IMR-90 (cell line): ENCODE measurements at regions not wholly inside any gene's neighbourhood (a gene's known extent, or its start where the extent isn't known, plus 50 kb on each side); places are given as distances from the start of the nearest gene placed in this dataset.

Experiments
- ATAC-seq: fragments of 200-7000 bp; cut with Tn5 transposase; 2 replicates; pipeline ENCODE4 v1.9.1; 2020; ENCODE audit warnings: low read depth, mild to moderate bottlenecking, moderate library complexity
- BruUV-seq: library from RNA; stranded (reverse); fragments of 400-500 nt; replicated peaks from 2 replicates; lab custom pipeline; 2021; lab: Mats Ljungman, UMichigan
- CTCF ChIA-PET: fragments of 300-600 bp; formaldehyde crosslinking; extraction: SDS; loops from one replicate; lab custom pipeline; 2021; ENCODE audit warnings: antibody characterized with exemption; lab: Yijun Ruan, JAX
- POLR2A ChIA-PET: fragments of 300-600 bp; sonication (Branson Sonifier 250); formaldehyde crosslinking; loops from one replicate; lab custom pipeline; 2022; ENCODE audit warnings: antibody characterized with exemption; ENCODE audit not compliant: unreplicated experiment; lab: Charles Lee
- DNase-seq: peaks from one replicate; pipeline ENCODE4 v3.0.0; 2013
- H2AFZ ChIP-seq: replicated peaks from 2 replicates; pipeline ENCODE3; 2013; ENCODE audit warnings: low read length, mild to moderate bottlenecking; ENCODE audit not compliant: poor library complexity
- H2AK5ac ChIP-seq: 2 replicates; pipeline ENCODE4 v1.6.1; 2013; ENCODE audit warnings: low read depth, low read length, inconsistent platforms
- H2AK9ac ChIP-seq: replicated peaks from 2 replicates; pipeline ENCODE3; 2013; ENCODE audit warnings: mild to moderate bottlenecking, low read depth, low read length, moderate library complexity; ENCODE audit not compliant: poor library complexity
- H2BK120ac ChIP-seq: 2 replicates; pipeline ENCODE4 v1.6.1; 2013; ENCODE audit warnings: low read depth, low read length, inconsistent platforms
- H2BK15ac ChIP-seq: 3 replicates; pipeline ENCODE4 v1.6.1; 2013; ENCODE audit warnings: low read depth, low read length, inconsistent platforms
- H2BK20ac ChIP-seq: 2 replicates; pipeline ENCODE4 v1.6.1; 2013; ENCODE audit warnings: low read depth, mild to moderate bottlenecking, inconsistent platforms, low read length, moderate library complexity
- H2BK5ac ChIP-seq: 2 replicates; pipeline ENCODE4 v1.6.1; 2013; ENCODE audit warnings: mild to moderate bottlenecking, low read depth, low read length, inconsistent platforms; ENCODE audit not compliant: poor library complexity, severe bottlenecking
- H3K14ac ChIP-seq: replicated peaks from 2 replicates; pipeline ENCODE4 v1.6.1; 2013; ENCODE audit warnings: low read depth, low read length, inconsistent platforms
- H3K18ac ChIP-seq: 2 replicates; pipeline ENCODE4 v1.6.1; 2013; ENCODE audit warnings: low read depth, low read length, control low read depth
- H3K23ac ChIP-seq: 2 replicates; pipeline ENCODE4 v1.6.1; 2013; ENCODE audit warnings: low read depth, low read length, inconsistent platforms
- H3K27ac ChIP-seq: 2 replicates; pipeline ENCODE4 v1.5.1; 2013; ENCODE audit warnings: mild to moderate bottlenecking, control low read depth, low read length; ENCODE audit not compliant: insufficient read depth
- H3K27me3 ChIP-seq: 2 replicates; pipeline ENCODE4 v1.6.1; 2013; ENCODE audit warnings: low read length; ENCODE audit not compliant: control insufficient read depth, insufficient read depth
- H3K36me3 ChIP-seq: 2 replicates; pipeline ENCODE4 v1.6.1; 2013; ENCODE audit warnings: low read length, mixed read lengths; ENCODE audit not compliant: control insufficient read depth, insufficient read depth
- H3K4ac ChIP-seq: 2 replicates; pipeline ENCODE4 v1.6.1; 2013; ENCODE audit warnings: low read depth, low read length, inconsistent platforms
- H3K4me1 ChIP-seq: 2 replicates; pipeline ENCODE4 v1.6.1; 2013; ENCODE audit warnings: low read length, mixed read lengths; ENCODE audit not compliant: control insufficient read depth, insufficient read depth
- H3K4me2 ChIP-seq: 2 replicates; pipeline ENCODE4 v1.6.1; 2013; ENCODE audit warnings: low read depth, mild to moderate bottlenecking, control low read depth, low read length, moderate library complexity
- H3K4me3 ChIP-seq: 2 replicates; pipeline ENCODE4 v1.5.1; 2013; ENCODE audit warnings: low read depth, mild to moderate bottlenecking, control low read depth, low read length, moderate library complexity; ENCODE audit not compliant: insufficient read depth
- H3K56ac ChIP-seq: 2 replicates; pipeline ENCODE4 v1.6.1; 2013; ENCODE audit warnings: low read length, inconsistent platforms; ENCODE audit not compliant: insufficient read depth; ENCODE audit errors: extremely low read depth
- H3K79me1 ChIP-seq, 2 experiments: 2 replicates each; pipeline ENCODE4 v1.6.1; 2013; ENCODE audit warnings: low read length in 2 of 2, inconsistent platforms in 1 of 2, low read depth in 1 of 2
- H3K9ac ChIP-seq: 2 replicates; pipeline ENCODE4 v1.6.1; 2013; ENCODE audit warnings: low read depth, low read length, control low read depth
- H3K9me1 ChIP-seq: 2 replicates; pipeline ENCODE4 v1.6.1; 2013; ENCODE audit warnings: low read length, inconsistent platforms; ENCODE audit not compliant: insufficient read depth
- H3K9me3 ChIP-seq: 2 replicates; pipeline ENCODE4 v1.6.1; 2013; ENCODE audit warnings: low read length; ENCODE audit not compliant: control insufficient read depth, insufficient read depth
- H4K20me1 ChIP-seq: 2 replicates; pipeline ENCODE4 v1.6.1; 2013; ENCODE audit warnings: low read length, inconsistent platforms; ENCODE audit not compliant: insufficient read depth
- H4K5ac ChIP-seq: 2 replicates; pipeline ENCODE4 v1.6.1; 2013; ENCODE audit warnings: mild to moderate bottlenecking, low read depth, low read length, control low read depth
- H4K8ac ChIP-seq, 2 experiments: 2 replicates each; pipeline ENCODE4 v1.6.1; 2013; ENCODE audit warnings: low read depth in 2 of 2, low read length in 2 of 2, control low read depth in 1 of 2, inconsistent platforms in 1 of 2
- H4K91ac ChIP-seq: 2 replicates; pipeline ENCODE4 v1.6.1; 2013; ENCODE audit warnings: low read depth, low read length, inconsistent platforms; ENCODE audit not compliant: insufficient read depth
- BHLHE40 ChIP-seq: fragments of 150-350 bp; IDR thresholded peaks from 2 replicates; pipeline ENCODE4 v1.6.1; 2016; ENCODE audit warnings: mild to moderate bottlenecking, low read depth, low read length
- CEBPB ChIP-seq: IDR thresholded peaks from 2 replicates; pipeline ENCODE4 v1.6.1; 2012; ENCODE audit warnings: low read depth, low read length, improper control_type of control experiment
- FOS ChIP-seq: fragments of 150-350 bp; IDR thresholded peaks from 2 replicates; pipeline ENCODE4 v1.6.1; 2016; ENCODE audit warnings: low read depth, low read length
- MAFK ChIP-seq: IDR thresholded peaks from 2 replicates; pipeline ENCODE4 v1.6.1; 2012; ENCODE audit warnings: low read depth, low read length, improper control_type of control experiment
- RCOR1 ChIP-seq: IDR thresholded peaks from 2 replicates; pipeline ENCODE4 v1.6.1; 2012; ENCODE audit warnings: mild to moderate bottlenecking, low read length, improper control_type of control experiment; ENCODE audit not compliant: insufficient replicate concordance
- WGBS, 2 experiments: methylation state at CpG; one replicate each; pipeline versions ENCODE4 v1.1.5 to v1.1.7; 2013; ENCODE audit warnings: missing lambda C conversion rate in 2 of 2; ENCODE audit not compliant: insufficient read length in 1 of 2; ENCODE audit errors: extremely low coverage in 2 of 2; 5-methylcytosine and 5-hydroxymethylcytosine counted together
- dilution Hi-C: fragments of 300-500 bp; cut with HindIII; formaldehyde crosslinking; loops from one replicate; pipeline ENCODE4 v1.14.3; 2018; ENCODE audit warnings: low sequenced_read_pairs; ENCODE audit not compliant: unreplicated experiment
- in situ Hi-C: fragments of 300-500 bp; cut with MboI; formaldehyde crosslinking; loops from 3 replicates; pipeline ENCODE4 v1.14.3; 2019; ENCODE audit warnings: low sequenced_read_pairs, inconsistent platforms, mixed read lengths
- intact Hi-C: fragments of 100-400 bp; cut with micrococcal nuclease; formaldehyde crosslinking; loops from 2 replicates; pipeline ENCODE4 v1.10.0; 2022
- TF ChIP-seq, protein P1 (sequence below): fragments of 150-350 bp; IDR thresholded peaks from 2 replicates; pipeline ENCODE4 v1.6.1; 2016; ENCODE audit warnings: low read depth, mild to moderate bottlenecking, low read length, moderate library complexity, borderline replicate concordance
- TF ChIP-seq, protein P2 (sequence below): fragments of 150-350 bp; IDR thresholded peaks from 2 replicates; pipeline ENCODE4 v1.6.1; 2017; ENCODE audit warnings: mild to moderate bottlenecking, antibody characterized with exemption, low read length, low read depth

DNA sequence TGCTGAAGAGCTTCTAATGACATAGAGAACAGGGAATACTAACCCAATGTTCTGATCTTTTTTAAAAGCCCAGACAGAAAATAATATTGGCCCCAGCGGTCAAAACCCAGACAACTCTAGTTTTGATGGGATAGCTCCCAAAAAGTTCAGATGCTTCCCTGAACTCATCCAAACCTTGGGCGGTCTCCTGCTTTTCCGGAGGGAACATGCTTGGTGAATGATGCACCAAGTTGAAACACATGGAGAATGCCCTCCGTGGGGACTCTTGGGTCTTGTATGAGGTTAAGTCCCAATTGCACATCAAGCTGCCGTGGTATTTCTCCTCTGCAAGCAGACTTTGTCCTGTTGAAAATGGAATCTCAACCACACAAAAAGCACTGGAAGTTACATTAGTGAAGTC is 120.7 kb upstream of the CTAGE1 start:
- Histone ChIP-seq H2AK5ac (no peak overlapping the region), H2AFZ (no peak overlapping the region), H3K23ac (no peak overlapping the region), H3K18ac (no peak overlapping the region), H3K4me2 (no peak overlapping the region), H3K4me3 (no peak overlapping the region), H3K9me3 (no peaks in the 10 kb centered on the region), H2BK20ac (no peak overlapping the region), H3K79me1 (no peaks in the 10 kb centered on the region), H3K9ac (no peak overlapping the region), H2BK5ac (no peak overlapping the region), H4K91ac (no peak overlapping the region), H4K8ac (no peak overlapping the region), H3K27me3 (no peaks in the 10 kb centered on the region), H2BK15ac (no peak overlapping the region), H3K4me1 (peaks cover 7% of the 10 kb centered on the region), H3K36me3 (no peaks in the 10 kb centered on the region), H3K27ac (no peak overlapping the region), H3K9me1 (peaks cover 4% of the 10 kb centered on the region; the same call in 1 of the 2 replicates), H2BK120ac (no peak overlapping the region), H2AK9ac (no peak overlapping the region), H3K14ac (no peak overlapping the region), H3K56ac (no peak overlapping the region), H3K4ac (no peak overlapping the region), H4K5ac (no peak overlapping the region), H4K20me1 (no peaks in the 10 kb centered on the region)
- intact Hi-C loops (no loop called here), dilution Hi-C loops (no loop called here), in situ Hi-C loops (no loop called here)
- no CpG with 5 or more reads among the region's 5 CpGs for WGBS, 2 experiments
- CTCF ChIA-PET: no interaction called here
- POLR2A ChIA-PET: no interaction called here
- no peak for TF ChIP-seq BHLHE40
- TF ChIP-seq MAFK: no peak
- TF ChIP-seq RCOR1: no peak
- no peak for TF ChIP-seq CEBPB
- TF ChIP-seq, protein P1, sequence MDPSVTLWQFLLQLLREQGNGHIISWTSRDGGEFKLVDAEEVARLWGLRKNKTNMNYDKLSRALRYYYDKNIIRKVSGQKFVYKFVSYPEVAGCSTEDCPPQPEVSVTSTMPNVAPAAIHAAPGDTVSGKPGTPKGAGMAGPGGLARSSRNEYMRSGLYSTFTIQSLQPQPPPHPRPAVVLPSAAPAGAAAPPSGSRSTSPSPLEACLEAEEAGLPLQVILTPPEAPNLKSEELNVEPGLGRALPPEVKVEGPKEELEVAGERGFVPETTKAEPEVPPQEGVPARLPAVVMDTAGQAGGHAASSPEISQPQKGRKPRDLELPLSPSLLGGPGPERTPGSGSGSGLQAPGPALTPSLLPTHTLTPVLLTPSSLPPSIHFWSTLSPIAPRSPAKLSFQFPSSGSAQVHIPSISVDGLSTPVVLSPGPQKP: no peak
- TF ChIP-seq FOS: no peak
- TF ChIP-seq, protein P2, sequence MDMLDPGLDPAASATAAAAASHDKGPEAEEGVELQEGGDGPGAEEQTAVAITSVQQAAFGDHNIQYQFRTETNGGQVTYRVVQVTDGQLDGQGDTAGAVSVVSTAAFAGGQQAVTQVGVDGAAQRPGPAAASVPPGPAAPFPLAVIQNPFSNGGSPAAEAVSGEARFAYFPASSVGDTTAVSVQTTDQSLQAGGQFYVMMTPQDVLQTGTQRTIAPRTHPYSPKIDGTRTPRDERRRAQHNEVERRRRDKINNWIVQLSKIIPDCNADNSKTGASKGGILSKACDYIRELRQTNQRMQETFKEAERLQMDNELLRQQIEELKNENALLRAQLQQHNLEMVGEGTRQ: no peak
- BruUV-seq: no TSS peak
- DNase-seq (no peak), ATAC-seq (no peak)
